Ascending aorta (tissue), 2 donors: ENCODE measurements at regions not wholly inside any gene's neighbourhood (a gene's known extent, or its start where the extent isn't known, plus 50 kb on each side); places are given as distances from the start of the nearest gene placed in this dataset.

Source experiments
- DNase-seq, 2 donors: peaks; one replicate each; pipeline ENCODE4 v3.0.0-alpha.2; 2019; ENCODE audit warnings: low spot score in 2 of 2
- H3K27ac ChIP-seq, 2 donors: fragments of 200-600 bp; sonication (generic); one replicate each; pipeline ENCODE4 v1.5.1; 2016 to 2017; ENCODE audit warnings: mild to moderate bottlenecking in 1 of 2
- H3K27me3 ChIP-seq: fragments of 200-600 bp; sonication (generic); one replicate; pipeline ENCODE4 v1.5.1; 2017
- H3K36me3 ChIP-seq, 2 donors: fragments of 200-600 bp; sonication (generic); one replicate each; pipeline ENCODE4 v1.5.1; 2016
- H3K4me1 ChIP-seq, 2 donors: fragments of 200-600 bp; sonication (generic); one replicate each; pipeline ENCODE4 v1.5.1; 2016 to 2017; ENCODE audit warnings: mild to moderate bottlenecking in 1 of 2
- H3K4me3 ChIP-seq, 2 donors: fragments of 200-600 bp; sonication (generic); one replicate each; pipeline ENCODE4 v1.5.1; 2016 to 2017; ENCODE audit warnings: mild to moderate bottlenecking in 1 of 2
- H3K9me3 ChIP-seq, 2 donors: fragments of 200-600 bp; sonication (generic); one replicate each; pipeline ENCODE4 v1.5.1; 2016
- intact Hi-C: fragments of 100-400 bp; cut with DNase I; formaldehyde crosslinking; loops from one replicate; pipeline ENCODE4 v1.15.1; 2023
- TF ChIP-seq, protein P1 (sequence below), 3 experiments: fragments of 200-600 bp in 2 of 3; fragments of 450-650 bp in 1 of 3; sonication (generic) in 2 of 3; IDR thresholded peaks; one replicate each; pipeline ENCODE4 v1.5.1; 2016 to 2019; ENCODE audit warnings: antibody characterized with exemption in 3 of 3, mild to moderate bottlenecking in 1 of 3, moderate library complexity in 1 of 3

DNA sequence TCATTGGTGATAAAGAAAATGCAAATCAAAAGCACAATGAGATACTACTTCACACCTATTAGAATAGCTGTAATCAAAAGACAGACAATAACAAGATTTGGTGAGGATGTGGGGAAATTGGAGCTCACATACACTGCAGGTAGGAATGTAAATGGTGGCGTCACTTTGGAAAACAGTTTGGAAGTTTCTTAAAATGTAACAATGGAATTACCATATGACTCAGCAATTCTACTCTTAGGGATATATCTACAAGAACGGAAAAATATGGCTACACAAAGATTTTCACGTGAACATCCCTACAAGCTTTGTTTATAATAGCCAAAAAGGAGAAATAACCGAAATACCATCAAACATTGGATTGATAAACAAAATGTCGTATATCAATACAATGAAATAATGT, 270.4 kb downstream of the DOK5 start:
- no peak overlapping the region for H3K27ac ChIP-seq
- H3K4me1 ChIP-seq: no peaks in the 10 kb centered on the region
- no peaks in the 10 kb centered on the region for H3K36me3 ChIP-seq
- TF ChIP-seq, protein P1, sequence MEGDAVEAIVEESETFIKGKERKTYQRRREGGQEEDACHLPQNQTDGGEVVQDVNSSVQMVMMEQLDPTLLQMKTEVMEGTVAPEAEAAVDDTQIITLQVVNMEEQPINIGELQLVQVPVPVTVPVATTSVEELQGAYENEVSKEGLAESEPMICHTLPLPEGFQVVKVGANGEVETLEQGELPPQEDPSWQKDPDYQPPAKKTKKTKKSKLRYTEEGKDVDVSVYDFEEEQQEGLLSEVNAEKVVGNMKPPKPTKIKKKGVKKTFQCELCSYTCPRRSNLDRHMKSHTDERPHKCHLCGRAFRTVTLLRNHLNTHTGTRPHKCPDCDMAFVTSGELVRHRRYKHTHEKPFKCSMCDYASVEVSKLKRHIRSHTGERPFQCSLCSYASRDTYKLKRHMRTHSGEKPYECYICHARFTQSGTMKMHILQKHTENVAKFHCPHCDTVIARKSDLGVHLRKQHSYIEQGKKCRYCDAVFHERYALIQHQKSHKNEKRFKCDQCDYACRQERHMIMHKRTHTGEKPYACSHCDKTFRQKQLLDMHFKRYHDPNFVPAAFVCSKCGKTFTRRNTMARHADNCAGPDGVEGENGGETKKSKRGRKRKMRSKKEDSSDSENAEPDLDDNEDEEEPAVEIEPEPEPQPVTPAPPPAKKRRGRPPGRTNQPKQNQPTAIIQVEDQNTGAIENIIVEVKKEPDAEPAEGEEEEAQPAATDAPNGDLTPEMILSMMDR (IDR thresholded peaks at IDR 0.05): no peak
- no peak overlapping the region for H3K4me3 ChIP-seq
- no peaks in the 10 kb centered on the region for H3K9me3 ChIP-seq
- no peaks in the 10 kb centered on the region for H3K27me3 ChIP-seq
- intact Hi-C loops: no loop called here
- no peak for DNase-seq

GRCh38 chr20:54744097-54744496, 268.7 kb downstream of the DOK5 start:
- no peaks in the 10 kb centered on the region for H3K27me3 ChIP-seq
- H3K9me3 ChIP-seq: no peaks in the 10 kb centered on the region
- no peak for DNase-seq
- intact Hi-C loops: no loop called here
- no peak overlapping the region for H3K4me3 ChIP-seq
- no peaks in the 10 kb centered on the region for H3K36me3 ChIP-seq
- TF ChIP-seq, protein P1 (IDR thresholded peaks at IDR 0.05): no peak
- H3K4me1 ChIP-seq: no peaks in the 10 kb centered on the region
- no peak overlapping the region for H3K27ac ChIP-seq

GRCh38 chr20:54742193-54742592, 266.8 kb downstream of the DOK5 start:
- Histone ChIP-seq H3K4me3 (no peak overlapping the region), H3K36me3 (no peaks in the 10 kb centered on the region), H3K27ac (no peak overlapping the region), H3K4me1 (no peaks in the 10 kb centered on the region), H3K27me3 (no peaks in the 10 kb centered on the region), H3K9me3 (no peaks in the 10 kb centered on the region)
- TF ChIP-seq, protein P1 (IDR thresholded peaks at IDR 0.05): no peak
- no peak for DNase-seq
- intact Hi-C loops: no loop called here

DNA sequence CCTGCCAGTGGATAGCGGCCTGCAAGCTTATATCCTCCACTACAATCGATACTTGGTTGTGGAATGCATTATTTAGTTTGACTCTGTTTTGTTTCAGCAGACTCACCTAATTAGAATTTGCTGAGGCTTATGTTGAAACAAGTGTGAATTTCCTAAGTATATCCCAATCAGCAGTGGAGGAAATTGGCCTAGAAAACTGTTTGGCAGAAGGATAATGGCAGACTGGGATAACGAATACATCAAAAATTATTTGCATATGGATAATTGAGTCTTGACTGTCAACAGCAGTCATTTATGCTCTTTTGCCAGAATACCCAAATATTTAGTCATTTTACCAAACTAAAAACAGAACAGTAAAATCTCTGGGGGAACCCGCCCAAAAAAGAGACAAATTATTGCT, 261.0 kb downstream of the DOK5 start:
- H3K27ac ChIP-seq: no peak overlapping the region
- no peaks in the 10 kb centered on the region for H3K9me3 ChIP-seq
- TF ChIP-seq, protein P1 (IDR thresholded peaks at IDR 0.05): no peak
- no peak overlapping the region for H3K4me3 ChIP-seq
- H3K27me3 ChIP-seq: no peaks in the 10 kb centered on the region
- intact Hi-C loops: no loop called here
- DNase-seq: no peak
- H3K36me3 ChIP-seq: no peaks in the 10 kb centered on the region
- H3K4me1 ChIP-seq: no peaks in the 10 kb centered on the region

GRCh38 chr20:54733687-54734086, 258.3 kb downstream of the DOK5 start:
- Histone ChIP-seq H3K27me3 (no peaks in the 10 kb centered on the region), H3K27ac (no peak overlapping the region), H3K9me3 (no peaks in the 10 kb centered on the region), H3K4me3 (no peak overlapping the region), H3K4me1 (no peaks in the 10 kb centered on the region), H3K36me3 (no peaks in the 10 kb centered on the region)
- DNase-seq: no peak
- intact Hi-C loops: no loop called here
- TF ChIP-seq, protein P1 (IDR thresholded peaks at IDR 0.05): no peak

DNA sequence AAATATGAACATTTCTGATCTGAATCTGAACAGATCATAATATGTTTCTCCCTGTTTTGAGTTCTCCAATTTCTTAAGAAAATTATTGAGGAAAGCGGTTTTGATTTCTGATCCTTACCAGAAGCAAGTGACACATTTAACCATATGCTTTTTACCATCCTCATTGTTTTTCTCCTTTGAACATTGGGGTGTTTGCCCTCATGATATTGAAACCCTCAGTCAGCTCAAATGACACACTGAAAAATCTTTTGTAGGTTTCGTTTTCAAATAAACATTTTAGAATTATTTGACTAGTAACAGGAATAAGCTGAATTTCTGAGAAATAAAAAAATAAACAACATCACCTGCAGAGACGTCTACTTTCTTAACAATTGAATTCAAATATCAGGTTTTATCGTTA, 252.1 kb downstream of the DOK5 start:
- no peaks in the 10 kb centered on the region for H3K36me3 ChIP-seq
- no peaks in the 10 kb centered on the region for H3K9me3 ChIP-seq
- TF ChIP-seq, protein P1 (IDR thresholded peaks at IDR 0.05): no peak
- H3K27ac ChIP-seq: no peak overlapping the region
- H3K4me3 ChIP-seq: no peak overlapping the region
- no peak for DNase-seq
- H3K4me1 ChIP-seq: no peaks in the 10 kb centered on the region
- H3K27me3 ChIP-seq: no peaks in the 10 kb centered on the region
- intact Hi-C loops: no loop called here
